Osteocyte (in vitro differentiated cells): ENCODE measurements at regions not wholly inside any gene's neighbourhood (a gene's known extent, or its start where the extent isn't known, plus 50 kb on each side); places are given as distances from the start of the nearest gene placed in this dataset.

ENCODE experiments used
- DNase-seq: peaks from one replicate; pipeline ENCODE4 v3.0.0; 2021; ENCODE audit warnings: mixed read lengths; ENCODE audit not compliant: unreplicated experiment; ENCODE audit errors: extremely low spot score
- H3K27ac Mint-ChIP-seq: one replicate; pipeline ENCODE4 v1.8.0; 2021; ENCODE audit warnings: mild to moderate bottlenecking, mixed read lengths; ENCODE audit not compliant: unreplicated experiment
- H3K27me3 Mint-ChIP-seq: one replicate; pipeline ENCODE4 v1.8.0; 2021; ENCODE audit warnings: mixed read lengths; ENCODE audit not compliant: unreplicated experiment
- H3K36me3 Mint-ChIP-seq: one replicate; pipeline ENCODE4 v1.8.0; 2021; ENCODE audit warnings: mixed read lengths; ENCODE audit not compliant: unreplicated experiment
- H3K4me1 Mint-ChIP-seq: one replicate; pipeline ENCODE4 v1.8.0; 2021; ENCODE audit warnings: mixed read lengths; ENCODE audit not compliant: unreplicated experiment
- H3K4me3 Mint-ChIP-seq: one replicate; pipeline ENCODE4 v1.8.0; 2021; ENCODE audit warnings: mild to moderate bottlenecking, moderate library complexity, mixed read lengths; ENCODE audit not compliant: unreplicated experiment
- H3K9me3 Mint-ChIP-seq: one replicate; pipeline ENCODE4 v1.8.0; 2021; ENCODE audit warnings: mixed read lengths; ENCODE audit not compliant: unreplicated experiment
- CTCF ChIP-seq: fragments of 200-600 bp; sonication (generic); IDR thresholded peaks from 2 replicates; pipeline ENCODE4 v1.5.0; 2021; ENCODE audit warnings: antibody characterized with exemption, mild to moderate bottlenecking, moderate library complexity

DNA sequence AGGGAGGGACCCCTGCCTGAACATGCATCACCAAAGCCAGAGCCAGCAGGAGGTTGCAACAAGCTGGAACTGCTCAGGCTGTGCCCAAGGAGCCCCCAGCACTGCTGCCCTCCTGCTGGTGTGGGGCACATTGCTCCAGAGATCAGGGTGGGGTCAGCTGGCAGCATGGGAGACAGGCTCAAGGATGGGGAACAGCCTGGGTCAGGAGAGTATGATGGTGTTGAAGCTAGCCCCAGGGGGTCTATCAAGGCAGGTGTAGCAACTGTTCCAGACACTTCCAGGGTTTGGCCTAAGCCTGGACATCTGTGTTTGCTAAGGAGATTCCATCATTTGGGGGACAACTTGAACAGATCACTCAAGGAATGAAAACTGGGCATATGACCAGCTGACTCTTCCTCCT, 133.1 kb downstream of the ATPSCKMT start:
- peaks cover 3% of the 10 kb centered on the region for H3K27me3 Mint-ChIP-seq
- no peaks in the 10 kb centered on the region for H3K9me3 Mint-ChIP-seq
- H3K36me3 Mint-ChIP-seq: no peaks in the 10 kb centered on the region
- no peak overlapping the region for H3K4me3 Mint-ChIP-seq
- no peak overlapping the region for H3K27ac Mint-ChIP-seq
- TF ChIP-seq CTCF: no peak
- peaks cover 3% of the 10 kb centered on the region for H3K4me1 Mint-ChIP-seq
- DNase-seq: peak; percentile 71

DNA sequence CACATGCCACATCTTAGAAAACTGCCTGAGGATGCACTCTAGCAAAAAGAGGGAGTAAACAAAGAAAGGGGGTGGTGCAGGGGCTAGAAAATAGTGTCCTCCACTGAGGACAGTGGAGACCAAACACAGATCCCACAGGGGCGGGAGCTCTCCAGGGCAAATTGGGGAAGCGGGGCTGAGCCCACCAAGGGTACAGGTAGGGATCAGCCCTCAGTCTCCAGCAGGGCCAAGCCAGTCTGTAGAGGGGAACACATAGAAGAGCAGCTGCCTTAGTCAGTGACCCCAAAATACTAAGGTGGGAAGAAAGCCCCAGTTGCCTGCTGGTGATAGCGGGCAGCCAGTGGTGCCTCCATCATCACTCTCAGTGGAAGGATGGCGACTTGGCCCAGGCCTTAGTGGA, 134.0 kb downstream of the ATPSCKMT start:
- peak; percentile 60 for DNase-seq
- Mint-ChIP-seq H3K4me1 (peaks cover 3% of the 10 kb centered on the region), H3K9me3 (no peaks in the 10 kb centered on the region), H3K4me3 (no peak overlapping the region), H3K27me3 (peaks cover 3% of the 10 kb centered on the region), H3K27ac (no peak overlapping the region), H3K36me3 (no peaks in the 10 kb centered on the region)
- no peak for TF ChIP-seq CTCF

DNA sequence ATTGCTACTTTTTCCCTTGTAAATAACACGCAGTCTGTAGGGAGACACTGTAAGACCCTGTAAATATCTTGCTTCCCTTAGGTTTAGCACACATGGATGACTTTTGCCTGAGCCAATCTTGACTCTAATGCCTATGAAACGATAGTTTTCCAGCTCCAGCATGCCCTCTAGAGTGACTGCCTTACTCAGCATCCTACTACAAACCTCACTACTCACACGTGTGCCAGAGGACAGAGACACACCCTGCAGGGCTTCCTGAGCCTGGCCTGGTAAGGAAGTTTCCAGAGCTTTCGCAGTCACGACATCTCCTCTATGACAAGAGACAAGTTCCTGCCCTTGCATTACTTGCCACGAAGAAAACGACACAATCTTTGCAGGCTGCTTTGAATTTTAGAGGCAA, 138.1 kb downstream of the ATPSCKMT start:
- no peak overlapping the region for H3K27ac Mint-ChIP-seq

DNA sequence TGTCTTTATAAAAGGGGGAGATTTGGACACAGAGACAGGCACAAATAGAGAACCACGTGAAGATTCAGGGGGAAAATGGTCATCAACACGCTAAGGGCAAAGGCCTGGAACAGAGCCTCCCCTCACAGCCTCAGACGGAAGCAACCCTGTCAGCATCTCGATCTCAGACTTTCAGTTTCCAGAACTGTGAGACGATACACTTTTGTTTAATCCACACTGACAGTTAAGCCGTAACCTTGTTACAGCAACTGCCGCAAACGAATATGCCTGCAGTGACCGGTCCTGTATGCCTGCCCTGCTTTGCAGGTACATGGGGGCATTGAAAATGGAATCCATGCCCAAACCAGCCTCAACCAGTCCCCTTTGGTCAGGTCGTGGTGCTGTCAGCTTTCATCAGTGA, 139.5 kb downstream of the ATPSCKMT start:
- no peak overlapping the region for H3K4me3 Mint-ChIP-seq
- H3K27ac Mint-ChIP-seq: no peak overlapping the region
- no peaks in the 10 kb centered on the region for H3K27me3 Mint-ChIP-seq
- H3K36me3 Mint-ChIP-seq: no peaks in the 10 kb centered on the region
- no peak for TF ChIP-seq CTCF
- peak; percentile 56 for DNase-seq
- no peaks in the 10 kb centered on the region for H3K9me3 Mint-ChIP-seq
- H3K4me1 Mint-ChIP-seq: no peaks in the 10 kb centered on the region

More for the DNA sequence above, 138.1 kb downstream of the ATPSCKMT start:
- Mint-ChIP-seq H3K4me3 (no peak overlapping the region), H3K27me3 (no peaks in the 10 kb centered on the region), H3K36me3 (no peaks in the 10 kb centered on the region), H3K9me3 (no peaks in the 10 kb centered on the region), H3K4me1 (peaks cover 3% of the 10 kb centered on the region)
- DNase-seq: peak; percentile 81
- peak; percentile 71 for TF ChIP-seq CTCF

DNA sequence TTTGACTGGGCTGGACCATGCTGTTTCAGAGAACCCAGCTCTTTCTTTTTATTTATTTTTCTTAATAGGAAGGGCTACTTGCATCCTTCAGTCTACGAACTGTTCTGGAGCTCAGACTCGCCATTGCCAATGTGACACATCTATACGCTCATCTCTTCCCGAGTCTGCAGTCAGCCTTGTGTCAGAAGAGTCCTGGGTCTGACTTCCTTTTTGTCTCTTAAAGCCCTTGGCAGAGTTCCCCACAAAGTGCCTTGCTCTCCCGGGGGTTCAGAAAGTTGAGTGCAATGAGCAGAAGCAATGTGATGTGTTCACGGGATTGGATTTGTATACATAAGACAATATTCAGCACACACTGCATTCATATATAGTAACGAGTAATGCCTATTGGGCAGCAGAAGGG, 140.4 kb downstream of the ATPSCKMT start:
- DNase-seq: peak; percentile 53
- Mint-ChIP-seq H3K4me1 (no peaks in the 10 kb centered on the region), H3K9me3 (no peaks in the 10 kb centered on the region), H3K27me3 (no peaks in the 10 kb centered on the region), H3K27ac (no peak overlapping the region), H3K36me3 (no peaks in the 10 kb centered on the region), H3K4me3 (no peak overlapping the region)
- TF ChIP-seq CTCF: no peak
